ENCODE measurements at regions not wholly inside any gene's neighbourhood (a gene's known extent, or its start where the extent isn't known, plus 50 kb on each side); places are given as distances from the start of the nearest gene placed in this dataset.

DNA sequence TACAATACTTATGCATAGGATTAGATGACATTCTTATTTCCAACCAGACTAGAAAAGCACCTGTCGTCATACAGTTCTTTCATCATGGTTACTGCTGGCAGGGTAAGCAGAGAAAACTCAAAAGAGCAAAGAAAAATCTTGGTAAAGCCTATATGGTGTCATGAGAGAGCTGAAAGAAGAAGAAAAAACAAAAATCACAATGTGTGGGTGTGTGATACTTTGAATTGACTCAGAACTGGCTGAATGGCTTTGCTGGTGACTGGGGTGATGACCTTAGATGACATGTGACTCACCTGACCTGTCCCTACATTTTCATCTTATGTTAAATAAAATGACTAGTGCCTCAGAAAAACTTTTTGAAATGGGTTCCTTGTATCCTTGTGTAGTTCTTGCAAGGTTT is 278.1 kb upstream of the LMO3 start:
- WGBS (ENCODE audit: insufficient coverage, low coverage, missing lambda C conversion rate): 0% methylated on average over 1 of the region's 1 CpG
- no peak overlapping the region for H3K4me3 ChIP-seq
- intact Hi-C loops (cut with micrococcal nuclease) (no loop called here), in situ Hi-C loops (cut with MboI) (no loop called here)
- H3K36me3 ChIP-seq (ENCODE audit: control insufficient read depth, insufficient read depth, low read length): no peaks in the 10 kb centered on the region
- DNase-seq (ENCODE audit: extremely low read depth in 1 of 4, low spot score in 3 of 4) (no peak), FAIRE-seq (no peak), ATAC-seq (no peak)
- H3K27ac ChIP-seq (ENCODE audit: extremely low read depth, low read depth, low read length): no peak overlapping the region
- H3K9me1 ChIP-seq (ENCODE audit: control insufficient read depth, insufficient read depth, low read length): no peaks in the 10 kb centered on the region
- no peaks in the 10 kb centered on the region for H4K20me1 ChIP-seq (replicated peaks; ENCODE audit: control insufficient read depth, insufficient read depth, low read length)
- H2AFZ ChIP-seq (ENCODE audit: low read depth, low read length): no peak overlapping the region
- TF ChIP-seq RNF219 (CRISPR knock-in tag; IDR thresholded peaks at IDR 0.05) (no peak), RFX7 (CRISPR knock-in tag; IDR thresholded peaks at IDR 0.05) (no peak), GATA2 (CRISPR knock-in tag; IDR thresholded peaks at IDR 0.05) (no peak), ZMIZ1 (IDR thresholded peaks at IDR 0.05; ENCODE audit: low read depth in 2 of 2, low read length in 2 of 2) (no peak), POLR3G (IDR thresholded peaks at IDR 0.05; ENCODE audit: extremely low read depth, insufficient read length, insufficient replicate concordance) (no peak), HNRNPL (IDR thresholded peaks at IDR 0.05; ENCODE audit: low read depth, low read length) (no peak), ZNF707 (CRISPR knock-in tag; conservative IDR thresholded peaks at IDR 0.05) (no peak), NFE2L1 (tag; IDR thresholded peaks at IDR 0.05; ENCODE audit: borderline replicate concordance, low read depth) (no peak), ZNF24 (IDR thresholded peaks at IDR 0.05) (no peak)
- TF ChIP-seq, protein P1, sequence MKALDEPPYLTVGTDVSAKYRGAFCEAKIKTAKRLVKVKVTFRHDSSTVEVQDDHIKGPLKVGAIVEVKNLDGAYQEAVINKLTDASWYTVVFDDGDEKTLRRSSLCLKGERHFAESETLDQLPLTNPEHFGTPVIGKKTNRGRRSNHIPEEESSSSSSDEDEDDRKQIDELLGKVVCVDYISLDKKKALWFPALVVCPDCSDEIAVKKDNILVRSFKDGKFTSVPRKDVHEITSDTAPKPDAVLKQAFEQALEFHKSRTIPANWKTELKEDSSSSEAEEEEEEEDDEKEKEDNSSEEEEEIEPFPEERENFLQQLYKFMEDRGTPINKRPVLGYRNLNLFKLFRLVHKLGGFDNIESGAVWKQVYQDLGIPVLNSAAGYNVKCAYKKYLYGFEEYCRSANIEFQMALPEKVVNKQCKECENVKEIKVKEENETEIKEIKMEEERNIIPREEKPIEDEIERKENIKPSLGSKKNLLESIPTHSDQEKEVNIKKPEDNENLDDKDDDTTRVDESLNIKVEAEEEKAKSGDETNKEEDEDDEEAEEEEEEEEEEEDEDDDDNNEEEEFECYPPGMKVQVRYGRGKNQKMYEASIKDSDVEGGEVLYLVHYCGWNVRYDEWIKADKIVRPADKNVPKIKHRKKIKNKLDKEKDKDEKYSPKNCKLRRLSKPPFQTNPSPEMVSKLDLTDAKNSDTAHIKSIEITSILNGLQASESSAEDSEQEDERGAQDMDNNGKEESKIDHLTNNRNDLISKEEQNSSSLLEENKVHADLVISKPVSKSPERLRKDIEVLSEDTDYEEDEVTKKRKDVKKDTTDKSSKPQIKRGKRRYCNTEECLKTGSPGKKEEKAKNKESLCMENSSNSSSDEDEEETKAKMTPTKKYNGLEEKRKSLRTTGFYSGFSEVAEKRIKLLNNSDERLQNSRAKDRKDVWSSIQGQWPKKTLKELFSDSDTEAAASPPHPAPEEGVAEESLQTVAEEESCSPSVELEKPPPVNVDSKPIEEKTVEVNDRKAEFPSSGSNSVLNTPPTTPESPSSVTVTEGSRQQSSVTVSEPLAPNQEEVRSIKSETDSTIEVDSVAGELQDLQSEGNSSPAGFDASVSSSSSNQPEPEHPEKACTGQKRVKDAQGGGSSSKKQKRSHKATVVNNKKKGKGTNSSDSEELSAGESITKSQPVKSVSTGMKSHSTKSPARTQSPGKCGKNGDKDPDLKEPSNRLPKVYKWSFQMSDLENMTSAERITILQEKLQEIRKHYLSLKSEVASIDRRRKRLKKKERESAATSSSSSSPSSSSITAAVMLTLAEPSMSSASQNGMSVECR (CRISPR knock-in tag; IDR thresholded peaks at IDR 0.05): no peak
- no peaks in the 10 kb centered on the region for H3K4me1 ChIP-seq (replicated peaks in 1 of 2; ENCODE audit: control insufficient read depth in 2 of 2, insufficient read depth in 2 of 2, low read length in 2 of 2)
- CTCF ChIA-PET (ENCODE audit: low intra/inter-chr PET ratio): no interaction called here
- no peak overlapping the region for H3K9ac ChIP-seq (ENCODE audit: insufficient read depth in 1 of 2, low read depth in 2 of 2, low read length in 2 of 2)
- no peak overlapping the region for H3K4me2 ChIP-seq (ENCODE audit: insufficient read depth, low read length)
- H3K79me2 ChIP-seq (ENCODE audit: control insufficient read depth, insufficient read depth, low read length): no peaks in the 10 kb centered on the region
- no peaks in the 10 kb centered on the region for H3K27me3 ChIP-seq (ENCODE audit: control insufficient read depth in 2 of 2, insufficient read depth in 2 of 2, low read length in 2 of 2)
- BruUV-seq (replicated peaks): no TSS peak
- POLR2A ChIA-PET: no interaction called here
- H3K9me3 ChIP-seq (replicated peaks; ENCODE audit: control insufficient read depth, insufficient read depth, low read depth, low read length): no peaks in the 10 kb centered on the region

Data from K562 (cell line).